ENCODE measurements at regions not wholly inside any gene's neighbourhood (a gene's known extent, or its start where the extent isn't known, plus 50 kb on each side); places are given as distances from the start of the nearest gene placed in this dataset.

GRCh38 chr3:146331967-146332366, 81.1 kb upstream of the PLSCR4 start:
- Mint-ChIP-seq H3K4me3 (ENCODE audit: unreplicated experiment) (no peak overlapping the region), H3K27ac (ENCODE audit: unreplicated experiment) (no peak overlapping the region), H3K36me3 (ENCODE audit: unreplicated experiment) (no peaks in the 10 kb centered on the region), H3K4me1 (ENCODE audit: unreplicated experiment) (no peaks in the 10 kb centered on the region), H3K27me3 (ENCODE audit: unreplicated experiment) (no peaks in the 10 kb centered on the region), H3K9me3 (ENCODE audit: unreplicated experiment) (peaks cover 5% of the 10 kb centered on the region)
- no peak for TF ChIP-seq CTCF (IDR thresholded peaks at IDR 0.05)
- no peak for DNase-seq (ENCODE audit: extremely low spot score, unreplicated experiment)

GRCh38 chr3:146326875-146327543, 76.1 kb upstream of the PLSCR4 start:
- peak; percentile 79 for TF ChIP-seq CTCF (IDR thresholded peaks at IDR 0.05)
- Mint-ChIP-seq H3K4me1 (ENCODE audit: unreplicated experiment) (peaks cover 7% of the 10 kb centered on the region), H3K36me3 (ENCODE audit: unreplicated experiment) (no peaks in the 10 kb centered on the region), H3K27ac (ENCODE audit: unreplicated experiment) (no peak overlapping the region), H3K27me3 (ENCODE audit: unreplicated experiment) (no peaks in the 10 kb centered on the region), H3K9me3 (ENCODE audit: unreplicated experiment) (no peaks in the 10 kb centered on the region), H3K4me3 (ENCODE audit: unreplicated experiment) (no peak overlapping the region)
- no peak for DNase-seq (ENCODE audit: extremely low spot score, unreplicated experiment)

GRCh38 chr3:146325170-146325569, 74.3 kb upstream of the PLSCR4 start:
- Mint-ChIP-seq H3K27me3 (ENCODE audit: unreplicated experiment) (no peaks in the 10 kb centered on the region), H3K9me3 (ENCODE audit: unreplicated experiment) (no peaks in the 10 kb centered on the region), H3K4me1 (ENCODE audit: unreplicated experiment) (peaks cover 7% of the 10 kb centered on the region), H3K36me3 (ENCODE audit: unreplicated experiment) (no peaks in the 10 kb centered on the region), H3K27ac (ENCODE audit: unreplicated experiment) (no peak overlapping the region), H3K4me3 (ENCODE audit: unreplicated experiment) (no peak overlapping the region)
- TF ChIP-seq CTCF (IDR thresholded peaks at IDR 0.05), result no peak
- DNase-seq (ENCODE audit: extremely low spot score, unreplicated experiment), result no peak

- Mint-ChIP-seq H3K27me3 (ENCODE audit: unreplicated experiment) (no peaks in the 10 kb centered on the region), H3K4me3 (ENCODE audit: unreplicated experiment) (no peak overlapping the region), H3K27ac (ENCODE audit: unreplicated experiment) (no peak overlapping the region), H3K4me1 (ENCODE audit: unreplicated experiment) (peaks cover 7% of the 10 kb centered on the region), H3K36me3 (ENCODE audit: unreplicated experiment) (no peaks in the 10 kb centered on the region), H3K9me3 (ENCODE audit: unreplicated experiment) (no peaks in the 10 kb centered on the region)
- no peak for TF ChIP-seq CTCF (IDR thresholded peaks at IDR 0.05)
- no peak for DNase-seq (ENCODE audit: extremely low spot score, unreplicated experiment)
Observed at GRCh38 chr3:146322216-146322817, 71.4 kb upstream of the PLSCR4 start.

- DNase-seq (ENCODE audit: extremely low spot score, unreplicated experiment), result no peak
Observed at GRCh38 chr3:146314871-146315270, 64.0 kb upstream of the PLSCR4 start.

More at GRCh38 chr3:146314871-146315270, 64.0 kb upstream of the PLSCR4 start:
- Mint-ChIP-seq H3K4me3 (ENCODE audit: unreplicated experiment) (peak overlapping the region; percentile 33), H3K9me3 (ENCODE audit: unreplicated experiment) (peaks cover 21% of the 10 kb centered on the region), H3K36me3 (ENCODE audit: unreplicated experiment) (no peaks in the 10 kb centered on the region), H3K4me1 (ENCODE audit: unreplicated experiment) (peaks cover 33% of the 10 kb centered on the region), H3K27ac (ENCODE audit: unreplicated experiment) (peak overlapping the region; percentile 86), H3K27me3 (ENCODE audit: unreplicated experiment) (no peaks in the 10 kb centered on the region)
- TF ChIP-seq CTCF (IDR thresholded peaks at IDR 0.05), result no peak

Data from osteocyte (in vitro differentiated cells).